ENCODE measurements at regions not wholly inside any gene's neighbourhood (a gene's known extent, or its start where the extent isn't known, plus 50 kb on each side); places are given as distances from the start of the nearest gene placed in this dataset.

DNA sequence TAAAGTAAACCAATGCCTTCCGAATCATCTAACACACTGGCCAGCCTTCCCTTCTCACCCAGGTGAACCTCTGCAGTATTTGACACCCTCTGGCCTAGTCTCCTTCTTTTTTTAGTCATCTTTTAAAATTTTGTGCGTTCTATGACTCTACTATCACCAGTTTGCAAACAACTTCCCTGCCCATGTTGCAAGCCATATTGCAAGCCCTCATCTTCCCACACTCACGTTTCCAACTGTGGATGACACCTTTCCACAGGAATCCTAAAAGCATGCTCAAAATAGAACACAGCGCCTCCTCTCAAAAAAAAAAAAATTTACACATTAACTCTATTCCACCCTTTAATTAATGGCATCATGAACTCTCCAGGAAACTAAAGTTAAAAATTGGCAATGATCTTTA, 440.1 kb downstream of the EFNB2 start:
- TF ChIP-seq, protein P1, sequence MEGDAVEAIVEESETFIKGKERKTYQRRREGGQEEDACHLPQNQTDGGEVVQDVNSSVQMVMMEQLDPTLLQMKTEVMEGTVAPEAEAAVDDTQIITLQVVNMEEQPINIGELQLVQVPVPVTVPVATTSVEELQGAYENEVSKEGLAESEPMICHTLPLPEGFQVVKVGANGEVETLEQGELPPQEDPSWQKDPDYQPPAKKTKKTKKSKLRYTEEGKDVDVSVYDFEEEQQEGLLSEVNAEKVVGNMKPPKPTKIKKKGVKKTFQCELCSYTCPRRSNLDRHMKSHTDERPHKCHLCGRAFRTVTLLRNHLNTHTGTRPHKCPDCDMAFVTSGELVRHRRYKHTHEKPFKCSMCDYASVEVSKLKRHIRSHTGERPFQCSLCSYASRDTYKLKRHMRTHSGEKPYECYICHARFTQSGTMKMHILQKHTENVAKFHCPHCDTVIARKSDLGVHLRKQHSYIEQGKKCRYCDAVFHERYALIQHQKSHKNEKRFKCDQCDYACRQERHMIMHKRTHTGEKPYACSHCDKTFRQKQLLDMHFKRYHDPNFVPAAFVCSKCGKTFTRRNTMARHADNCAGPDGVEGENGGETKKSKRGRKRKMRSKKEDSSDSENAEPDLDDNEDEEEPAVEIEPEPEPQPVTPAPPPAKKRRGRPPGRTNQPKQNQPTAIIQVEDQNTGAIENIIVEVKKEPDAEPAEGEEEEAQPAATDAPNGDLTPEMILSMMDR (IDR thresholded peaks at IDR 0.05), result no peak
- no peak for TF ChIP-seq POLR2A (IDR thresholded peaks at IDR 0.05)
